ENCODE measurements at regions not wholly inside any gene's neighbourhood (a gene's known extent, or its start where the extent isn't known, plus 50 kb on each side); places are given as distances from the start of the nearest gene placed in this dataset.

- H3K27ac Mint-ChIP-seq: peak overlapping the region; percentile 94 to 99
- peaks cover 34 to 80% of the 10 kb centered on the region in 2 experiments for H3K4me1 ChIP-seq (ENCODE audit: control insufficient read depth in 1 of 2, extremely low read depth in 1 of 2, insufficient read depth in 2 of 2, low read length in 2 of 2)
- H3K4me3 ChIP-seq (ENCODE audit: control insufficient read depth in 1 of 2, extremely low read depth in 1 of 2, low read length in 1 of 2): no peak overlapping the region
- peaks cover 76 to 83% (median 81%) of the 10 kb centered on the region in 3 donors for H3K4me1 Mint-ChIP-seq
- H3K27me3 Mint-ChIP-seq: no peaks in the 10 kb centered on the region
- ChIA-PET CTCF (no interaction called here), POLR2A (no interaction called here)
- H3K4me3 Mint-ChIP-seq: peak overlapping the region in 1 of 3 donors; percentile 74
- no peak for DNase-seq
- no peaks in the 10 kb centered on the region for H3K9me3 ChIP-seq
- no peaks in the 10 kb centered on the region for H3K9me3 Mint-ChIP-seq
- H3K27ac ChIP-seq (ENCODE audit: low read length): peak overlapping the region; percentile 84
- WGBS (ENCODE audit: insufficient coverage): 98% methylated on average over 6 of the region's 14 CpGs
- ATAC-seq (replicated peaks in 1 of 4): no peak
- H3K27me3 ChIP-seq (replicated peaks in 1 of 2; ENCODE audit: control insufficient read depth in 2 of 2, extremely low read depth in 1 of 2, insufficient read depth in 2 of 2, low read length in 1 of 2): no peaks in the 10 kb centered on the region
- no peaks in the 10 kb centered on the region for H3K36me3 ChIP-seq (ENCODE audit: control insufficient read depth in 2 of 2, extremely low read depth in 1 of 2, insufficient read depth in 1 of 2, low read length in 1 of 2)
- H3K36me3 Mint-ChIP-seq: no peaks in the 10 kb centered on the region
Measured at GRCh38 chr20:53838311-53838868, 232.0 kb downstream of the BCAS1 start.

GRCh38 chr20:53837126-53837826 lies 233.1 kb downstream of the BCAS1 start:
- peak overlapping the region in 1 of 3 donors; percentile 74 for H3K4me3 Mint-ChIP-seq
- WGBS (ENCODE audit: insufficient coverage): 80% methylated on average over 1 of the region's 5 CpGs
- H3K27ac ChIP-seq (ENCODE audit: low read length): peak overlapping the region; percentile 61
- CTCF ChIA-PET: no interaction called here
- peaks cover 65 to 76% (median 74%) of the 10 kb centered on the region in 3 donors for H3K4me1 Mint-ChIP-seq
- POLR2A ChIA-PET: interaction anchor here in 1 of 2 donors (0.6 kb wide), 1 partner anchor 12 kb away, joined by 3 read pairs; no protein-coding TSS in a partner anchor
- no peaks in the 10 kb centered on the region for H3K36me3 Mint-ChIP-seq
- H3K4me1 ChIP-seq (ENCODE audit: control insufficient read depth in 1 of 2, extremely low read depth in 1 of 2, insufficient read depth in 2 of 2, low read length in 2 of 2): peaks cover 25 to 70% of the 10 kb centered on the region in 2 experiments
- no peaks in the 10 kb centered on the region for H3K27me3 ChIP-seq (replicated peaks in 1 of 2; ENCODE audit: control insufficient read depth in 2 of 2, extremely low read depth in 1 of 2, insufficient read depth in 2 of 2, low read length in 1 of 2)
- no peaks in the 10 kb centered on the region for H3K36me3 ChIP-seq (ENCODE audit: control insufficient read depth in 2 of 2, extremely low read depth in 1 of 2, insufficient read depth in 1 of 2, low read length in 1 of 2)
- no peaks in the 10 kb centered on the region for H3K27me3 Mint-ChIP-seq
- ATAC-seq (replicated peaks in 1 of 4) (no peak), DNase-seq (no peak)
- peak overlapping the region; percentile 77 to 81 for H3K27ac Mint-ChIP-seq
- no peak overlapping the region for H3K4me3 ChIP-seq (ENCODE audit: control insufficient read depth in 1 of 2, extremely low read depth in 1 of 2, low read length in 1 of 2)
- H3K9me3 Mint-ChIP-seq: peaks cover 0 to 5% (median 0%) of the 10 kb centered on the region in 3 donors
- H3K9me3 ChIP-seq: no peaks in the 10 kb centered on the region

- peak overlapping the region; percentile 75 for H3K27ac ChIP-seq (ENCODE audit: low read length)
- Mint-ChIP-seq H3K36me3 (no peaks in the 10 kb centered on the region), H3K4me1 (peaks cover 61 to 71% (median 66%) of the 10 kb centered on the region in 3 donors), H3K27me3 (no peaks in the 10 kb centered on the region), H3K4me3 (peak overlapping the region in 1 of 3 donors; percentile 76), H3K27ac (peak overlapping the region; percentile 87 to 95), H3K9me3 (peaks cover 0 to 7% (median 0%) of the 10 kb centered on the region in 3 donors)
- no peaks in the 10 kb centered on the region for H3K36me3 ChIP-seq (ENCODE audit: control insufficient read depth in 2 of 2, extremely low read depth in 1 of 2, insufficient read depth in 1 of 2, low read length in 1 of 2)
- DNase-seq: no peak
- H3K4me1 ChIP-seq (ENCODE audit: control insufficient read depth in 1 of 2, extremely low read depth in 1 of 2, insufficient read depth in 2 of 2, low read length in 2 of 2): peaks cover 19 to 51% of the 10 kb centered on the region in 2 experiments
- ChIA-PET CTCF (no interaction called here), POLR2A (no interaction called here)
- 100% methylated on average over 6 of the region's 8 CpGs for WGBS (ENCODE audit: insufficient coverage)
- H3K4me3 ChIP-seq (ENCODE audit: control insufficient read depth in 1 of 2, extremely low read depth in 1 of 2, low read length in 1 of 2): no peak overlapping the region
- no peaks in the 10 kb centered on the region for H3K27me3 ChIP-seq (replicated peaks in 1 of 2; ENCODE audit: control insufficient read depth in 2 of 2, extremely low read depth in 1 of 2, insufficient read depth in 2 of 2, low read length in 1 of 2)
- no peak for ATAC-seq (replicated peaks in 1 of 4)
- H3K9me3 ChIP-seq: no peaks in the 10 kb centered on the region
Measured at GRCh38 chr20:53834749-53835148, 235.6 kb downstream of the BCAS1 start.

- Histone ChIP-seq H3K4me1 (ENCODE audit: control insufficient read depth in 1 of 2, extremely low read depth in 1 of 2, insufficient read depth in 2 of 2, low read length in 2 of 2) (peaks cover 21 to 48% of the 10 kb centered on the region in 2 experiments), H3K27ac (ENCODE audit: low read length) (no peak overlapping the region), H3K9me3 (no peaks in the 10 kb centered on the region), H3K4me3 (ENCODE audit: control insufficient read depth in 1 of 2, extremely low read depth in 1 of 2, low read length in 1 of 2) (no peak overlapping the region), H3K36me3 (ENCODE audit: control insufficient read depth in 2 of 2, extremely low read depth in 1 of 2, insufficient read depth in 1 of 2, low read length in 1 of 2) (no peaks in the 10 kb centered on the region), H3K27me3 (replicated peaks in 1 of 2; ENCODE audit: control insufficient read depth in 2 of 2, extremely low read depth in 1 of 2, insufficient read depth in 2 of 2, low read length in 1 of 2) (no peaks in the 10 kb centered on the region)
- no CpG with 5 or more reads among the region's 3 CpGs for WGBS (ENCODE audit: insufficient coverage)
- H3K4me3 Mint-ChIP-seq: peak overlapping the region in 1 of 3 donors; percentile 10
- H3K27me3 Mint-ChIP-seq: no peaks in the 10 kb centered on the region
- H3K4me1 Mint-ChIP-seq: peaks cover 61 to 71% (median 66%) of the 10 kb centered on the region in 3 donors
- ChIA-PET POLR2A (no interaction called here), CTCF (no interaction called here)
- peaks cover 0 to 7% (median 0%) of the 10 kb centered on the region in 3 donors for H3K9me3 Mint-ChIP-seq
- H3K27ac Mint-ChIP-seq: peak overlapping the region in 1 of 2 donors; percentile 34
- ATAC-seq (replicated peaks in 1 of 4) (no peak), DNase-seq (no peak)
- H3K36me3 Mint-ChIP-seq: no peaks in the 10 kb centered on the region
Measured at GRCh38 chr20:53834062-53834442, 236.3 kb downstream of the BCAS1 start.

GRCh38 chr20:53833333-53834061 lies 236.9 kb downstream of the BCAS1 start:
- Mint-ChIP-seq H3K36me3 (no peaks in the 10 kb centered on the region), H3K4me3 (peak overlapping the region in 1 of 3 donors; percentile 10), H3K4me1 (peaks cover 61 to 71% (median 66%) of the 10 kb centered on the region in 3 donors), H3K9me3 (peaks cover 0 to 7% (median 0%) of the 10 kb centered on the region in 3 donors), H3K27me3 (no peaks in the 10 kb centered on the region), H3K27ac (peak overlapping the region in 1 of 2 donors; percentile 37)
- Histone ChIP-seq H3K4me1 (ENCODE audit: control insufficient read depth in 1 of 2, extremely low read depth in 1 of 2, insufficient read depth in 2 of 2, low read length in 2 of 2) (peaks cover 22 to 46% of the 10 kb centered on the region in 2 experiments), H3K27me3 (replicated peaks in 1 of 2; ENCODE audit: control insufficient read depth in 2 of 2, extremely low read depth in 1 of 2, insufficient read depth in 2 of 2, low read length in 1 of 2) (no peaks in the 10 kb centered on the region), H3K27ac (ENCODE audit: low read length) (no peak overlapping the region), H3K9me3 (no peaks in the 10 kb centered on the region), H3K36me3 (ENCODE audit: control insufficient read depth in 2 of 2, extremely low read depth in 1 of 2, insufficient read depth in 1 of 2, low read length in 1 of 2) (no peaks in the 10 kb centered on the region), H3K4me3 (ENCODE audit: control insufficient read depth in 1 of 2, extremely low read depth in 1 of 2, low read length in 1 of 2) (no peak overlapping the region)
- ChIA-PET POLR2A (no interaction called here), CTCF (interaction anchor here in 1 of 2 donors (1.0 kb wide), 1 partner anchor 447 kb away, joined by 3 read pairs; no protein-coding TSS in a partner anchor)
- WGBS (ENCODE audit: insufficient coverage): 84% methylated on average over 4 of the region's 10 CpGs
- ATAC-seq (replicated peaks in 1 of 4) (no peak), DNase-seq (no peak)

- Mint-ChIP-seq H3K4me1 (peaks cover 63 to 74% (median 68%) of the 10 kb centered on the region in 3 donors), H3K4me3 (no peak overlapping the region), H3K36me3 (no peaks in the 10 kb centered on the region), H3K9me3 (peaks cover 0 to 7% (median 0%) of the 10 kb centered on the region in 3 donors), H3K27ac (peak overlapping the region in 1 of 2 donors; percentile 57), H3K27me3 (no peaks in the 10 kb centered on the region)
- Histone ChIP-seq H3K27ac (ENCODE audit: low read length) (no peak overlapping the region), H3K4me1 (ENCODE audit: control insufficient read depth in 1 of 2, extremely low read depth in 1 of 2, insufficient read depth in 2 of 2, low read length in 2 of 2) (peaks cover 26 to 39% of the 10 kb centered on the region in 2 experiments), H3K36me3 (ENCODE audit: control insufficient read depth in 2 of 2, extremely low read depth in 1 of 2, insufficient read depth in 1 of 2, low read length in 1 of 2) (no peaks in the 10 kb centered on the region), H3K27me3 (replicated peaks in 1 of 2; ENCODE audit: control insufficient read depth in 2 of 2, extremely low read depth in 1 of 2, insufficient read depth in 2 of 2, low read length in 1 of 2) (no peaks in the 10 kb centered on the region), H3K4me3 (ENCODE audit: control insufficient read depth in 1 of 2, extremely low read depth in 1 of 2, low read length in 1 of 2) (no peak overlapping the region), H3K9me3 (no peaks in the 10 kb centered on the region)
- ChIA-PET CTCF (interaction anchor here in 1 of 2 donors (1.0 kb wide), 1 partner anchor 446 kb away, joined by 3 read pairs; no protein-coding TSS in a partner anchor), POLR2A (no interaction called here)
- ATAC-seq (replicated peaks in 1 of 4) (no peak), DNase-seq (no peak)
- no CpG with 5 or more reads among the region's 7 CpGs for WGBS (ENCODE audit: insufficient coverage)
Measured at GRCh38 chr20:53832499-53832898, 237.9 kb downstream of the BCAS1 start.
